ENCODE measurements at regions not wholly inside any gene's neighbourhood (a gene's known extent, or its start where the extent isn't known, plus 50 kb on each side); places are given as distances from the start of the nearest gene placed in this dataset.

GRCh38 chr10:105681051-105681450 lies 1040.0 kb downstream of the SORCS3 start:
- Mint-ChIP-seq H3K27ac (no peak overlapping the region), H3K27me3 (ENCODE audit: low read depth) (no peaks in the 10 kb centered on the region), H3K36me3 (ENCODE audit: low read depth) (no peaks in the 10 kb centered on the region), H3K4me3 (no peak overlapping the region), H3K4me1 (no peaks in the 10 kb centered on the region), H3K9me3 (peaks cover 29% of the 10 kb centered on the region)
- no peak for TF ChIP-seq CTCF (IDR thresholded peaks at IDR 0.05; ENCODE audit: unreplicated experiment in 3 of 3)

GRCh38 chr10:105679781-105680180 lies 1038.7 kb downstream of the SORCS3 start:
- Mint-ChIP-seq H3K36me3 (ENCODE audit: low read depth) (no peaks in the 10 kb centered on the region), H3K27me3 (ENCODE audit: low read depth) (no peaks in the 10 kb centered on the region), H3K9me3 (peaks cover 32% of the 10 kb centered on the region), H3K27ac (no peak overlapping the region), H3K4me1 (no peaks in the 10 kb centered on the region), H3K4me3 (no peak overlapping the region)
- TF ChIP-seq CTCF (IDR thresholded peaks at IDR 0.05; ENCODE audit: unreplicated experiment in 3 of 3), result no peak

GRCh38 chr10:105675333-105675732 lies 1034.2 kb downstream of the SORCS3 start:
- no peaks in the 10 kb centered on the region for H3K4me1 Mint-ChIP-seq
- peaks cover 40% of the 10 kb centered on the region for H3K9me3 Mint-ChIP-seq
- TF ChIP-seq CTCF (IDR thresholded peaks at IDR 0.05; ENCODE audit: unreplicated experiment in 3 of 3), result no peak
- no peak overlapping the region for H3K4me3 Mint-ChIP-seq
- H3K27me3 Mint-ChIP-seq (ENCODE audit: low read depth), result peaks cover 3% of the 10 kb centered on the region
- H3K27ac Mint-ChIP-seq, result no peak overlapping the region
- no peaks in the 10 kb centered on the region for H3K36me3 Mint-ChIP-seq (ENCODE audit: low read depth)

GRCh38 chr10:105674448-105674847 lies 1033.4 kb downstream of the SORCS3 start:
- Mint-ChIP-seq H3K36me3 (ENCODE audit: low read depth) (no peaks in the 10 kb centered on the region), H3K27ac (no peak overlapping the region), H3K9me3 (peaks cover 40% of the 10 kb centered on the region), H3K4me3 (no peak overlapping the region), H3K27me3 (ENCODE audit: low read depth) (peaks cover 3% of the 10 kb centered on the region), H3K4me1 (no peaks in the 10 kb centered on the region)
- TF ChIP-seq CTCF (IDR thresholded peaks at IDR 0.05; ENCODE audit: unreplicated experiment in 3 of 3), result no peak

GRCh38 chr10:105658696-105659095 lies 1017.6 kb downstream of the SORCS3 start:
- Mint-ChIP-seq H3K27ac (peak overlapping the region in 2 of 3 experiments; percentile 10 to 62), H3K9me3 (no peaks in the 10 kb centered on the region), H3K4me3 (no peak overlapping the region), H3K36me3 (ENCODE audit: low read depth) (no peaks in the 10 kb centered on the region), H3K27me3 (ENCODE audit: low read depth) (peaks cover 5% of the 10 kb centered on the region), H3K4me1 (peaks cover 43% of the 10 kb centered on the region)
- no peak for TF ChIP-seq CTCF (IDR thresholded peaks at IDR 0.05; ENCODE audit: unreplicated experiment in 3 of 3)

GRCh38 chr10:105656856-105657255 lies 1015.8 kb downstream of the SORCS3 start:
- Mint-ChIP-seq H3K27ac (peak overlapping the region; percentile 33 to 81 (median 75)), H3K36me3 (ENCODE audit: low read depth) (no peaks in the 10 kb centered on the region), H3K27me3 (ENCODE audit: low read depth) (peaks cover 1% of the 10 kb centered on the region), H3K4me1 (peaks cover 54% of the 10 kb centered on the region), H3K4me3 (peak overlapping the region in 1 of 3 experiments; percentile 23), H3K9me3 (no peaks in the 10 kb centered on the region)
- no peak for TF ChIP-seq CTCF (IDR thresholded peaks at IDR 0.05; ENCODE audit: unreplicated experiment in 3 of 3)
